ENCODE measurements at regions not wholly inside any gene's neighbourhood (a gene's known extent, or its start where the extent isn't known, plus 50 kb on each side); places are given as distances from the start of the nearest gene placed in this dataset.
A peak's percentile ranks its signal among the peaks of the same experiment; 100 is the strongest.

DNA sequence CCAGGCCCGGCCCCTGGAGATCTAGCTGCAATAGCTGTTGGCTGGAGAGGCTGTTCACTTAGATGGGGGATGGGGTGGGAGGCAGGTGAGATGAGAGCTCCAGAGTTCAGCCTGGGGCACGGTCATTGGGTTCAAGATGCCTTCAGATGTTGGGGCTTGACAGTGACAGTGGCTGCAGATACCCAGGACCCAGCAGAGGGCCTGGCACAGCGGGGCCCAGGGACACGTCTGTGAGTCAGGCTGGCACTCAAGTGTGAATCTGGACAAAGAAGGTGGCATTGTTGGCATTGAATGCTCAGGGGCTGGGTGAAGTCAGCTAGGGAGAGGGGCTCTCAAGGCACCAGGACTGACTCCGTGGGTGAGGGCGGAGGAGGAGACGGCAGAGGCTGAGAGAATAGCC lies 328.1 kb downstream of the SEC14L1 start:
- peak overlapping the region; percentile 46; the same call in 1 of the 2 replicates for H3K27ac Mint-ChIP-seq
- POLR2A ChIA-PET, result no interaction called here

DNA sequence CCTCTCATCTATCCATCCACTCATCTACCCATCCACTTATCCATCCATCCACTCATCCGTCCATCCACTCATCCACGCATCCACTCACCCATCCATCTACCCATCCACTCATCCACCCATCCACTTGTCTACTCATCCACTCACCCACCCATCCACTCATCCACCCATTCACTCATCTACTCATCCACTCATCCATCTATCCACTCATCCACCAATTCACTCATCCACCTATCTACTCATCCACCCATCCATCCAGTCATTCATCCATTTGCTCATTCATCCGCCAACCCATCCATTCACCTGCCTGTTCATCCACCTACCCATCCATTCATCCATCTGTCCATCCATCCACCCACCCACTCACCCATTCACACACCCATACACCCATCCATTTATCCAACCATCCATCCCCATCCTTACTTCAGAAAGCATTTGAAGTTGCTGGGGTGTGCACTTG lies 329.6 kb downstream of the SEC14L1 start:
- H3K9me3 Mint-ChIP-seq, result no peaks in the 10 kb centered on the region; the same call in 1 of the 2 replicates
- CTCF ChIA-PET, result interaction anchor here (0.9 to 3.2 kb wide), 4 partner anchors 24 to 58 kb away, joined by 3 to 51 read pairs (median 3); no protein-coding TSS in a partner anchor
- no peak overlapping the region; the same call in 1 of the 2 replicates for H3K4me3 Mint-ChIP-seq

More for the DNA sequence above, 328.1 kb downstream of the SEC14L1 start:
- ATAC-seq (no peak), DNase-seq (ENCODE audit: low spot score) (no peak)
- peaks cover 29% of the 10 kb centered on the region for H3K36me3 Mint-ChIP-seq
- TF ChIP-seq ELF4 (CRISPR knock-in tag; IDR thresholded peaks at IDR 0.05; ENCODE audit: low read depth) (no peak), ESRRA (CRISPR knock-in tag; IDR thresholded peaks at IDR 0.05; ENCODE audit: borderline replicate concordance) (no peak), JAZF1 (CRISPR knock-in tag; IDR thresholded peaks at IDR 0.05) (no peak), ZNF317 (CRISPR knock-in tag; IDR thresholded peaks at IDR 0.05; ENCODE audit: borderline replicate concordance, low read depth) (no peak), ZNF671 (CRISPR knock-in tag; IDR thresholded peaks at IDR 0.05) (no peak), TCF7 (CRISPR knock-in tag; IDR thresholded peaks at IDR 0.05; ENCODE audit: low read depth) (no peak), PRRX2 (CRISPR knock-in tag; IDR thresholded peaks at IDR 0.05) (no peak)
- TF ChIP-seq, protein P1, sequence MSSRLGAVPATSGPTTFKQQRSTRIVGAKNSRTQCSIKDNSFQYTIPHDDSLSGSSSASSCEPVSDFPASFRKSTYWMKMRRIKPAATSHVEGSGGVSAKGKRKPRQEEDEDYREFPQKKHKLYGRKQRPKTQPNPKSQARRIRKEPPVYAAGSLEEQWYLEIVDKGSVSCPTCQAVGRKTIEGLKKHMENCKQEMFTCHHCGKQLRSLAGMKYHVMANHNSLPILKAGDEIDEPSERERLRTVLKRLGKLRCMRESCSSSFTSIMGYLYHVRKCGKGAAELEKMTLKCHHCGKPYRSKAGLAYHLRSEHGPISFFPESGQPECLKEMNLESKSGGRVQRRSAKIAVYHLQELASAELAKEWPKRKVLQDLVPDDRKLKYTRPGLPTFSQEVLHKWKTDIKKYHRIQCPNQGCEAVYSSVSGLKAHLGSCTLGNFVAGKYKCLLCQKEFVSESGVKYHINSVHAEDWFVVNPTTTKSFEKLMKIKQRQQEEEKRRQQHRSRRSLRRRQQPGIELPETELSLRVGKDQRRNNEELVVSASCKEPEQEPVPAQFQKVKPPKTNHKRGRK (CRISPR knock-in tag; IDR thresholded peaks at IDR 0.05; ENCODE audit: borderline replicate concordance), result no peak
- TF ChIP-seq, protein P2, sequence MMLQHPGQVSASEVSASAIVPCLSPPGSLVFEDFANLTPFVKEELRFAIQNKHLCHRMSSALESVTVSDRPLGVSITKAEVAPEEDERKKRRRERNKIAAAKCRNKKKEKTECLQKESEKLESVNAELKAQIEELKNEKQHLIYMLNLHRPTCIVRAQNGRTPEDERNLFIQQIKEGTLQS (CRISPR knock-in tag; conservative IDR thresholded peaks at IDR 0.05), result no peak
- TF ChIP-seq, protein P3, sequence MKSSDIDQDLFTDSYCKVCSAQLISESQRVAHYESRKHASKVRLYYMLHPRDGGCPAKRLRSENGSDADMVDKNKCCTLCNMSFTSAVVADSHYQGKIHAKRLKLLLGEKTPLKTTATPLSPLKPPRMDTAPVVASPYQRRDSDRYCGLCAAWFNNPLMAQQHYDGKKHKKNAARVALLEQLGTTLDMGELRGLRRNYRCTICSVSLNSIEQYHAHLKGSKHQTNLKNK (CRISPR knock-in tag; IDR thresholded peaks at IDR 0.05), result no peak
- TF ChIP-seq, protein P4, sequence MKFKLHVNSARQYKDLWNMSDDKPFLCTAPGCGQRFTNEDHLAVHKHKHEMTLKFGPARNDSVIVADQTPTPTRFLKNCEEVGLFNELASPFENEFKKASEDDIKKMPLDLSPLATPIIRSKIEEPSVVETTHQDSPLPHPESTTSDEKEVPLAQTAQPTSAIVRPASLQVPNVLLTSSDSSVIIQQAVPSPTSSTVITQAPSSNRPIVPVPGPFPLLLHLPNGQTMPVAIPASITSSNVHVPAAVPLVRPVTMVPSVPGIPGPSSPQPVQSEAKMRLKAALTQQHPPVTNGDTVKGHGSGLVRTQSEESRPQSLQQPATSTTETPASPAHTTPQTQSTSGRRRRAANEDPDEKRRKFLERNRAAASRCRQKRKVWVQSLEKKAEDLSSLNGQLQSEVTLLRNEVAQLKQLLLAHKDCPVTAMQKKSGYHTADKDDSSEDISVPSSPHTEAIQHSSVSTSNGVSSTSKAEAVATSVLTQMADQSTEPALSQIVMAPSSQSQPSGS (CRISPR knock-in tag; IDR thresholded peaks at IDR 0.05; ENCODE audit: borderline replicate concordance, low read depth), result no peak
- no peak overlapping the region for H3K4me3 Mint-ChIP-seq
- CTCF ChIA-PET, result interaction anchor here (1.2 to 1.6 kb wide), 2 partner anchors 19 to 39 kb away, joined by 3 to 6 read pairs; no protein-coding TSS in a partner anchor
- no peaks in the 10 kb centered on the region for H3K27me3 Mint-ChIP-seq (ENCODE audit: low read depth)
- H3K4me1 Mint-ChIP-seq, result peaks cover 85% of the 10 kb centered on the region
- H3K9me3 Mint-ChIP-seq, result peaks cover 5% of the 10 kb centered on the region

More for the DNA sequence above, 329.6 kb downstream of the SEC14L1 start:
- DNase-seq (ENCODE audit: low spot score) (no peak), ATAC-seq (no peak)
- Mint-ChIP-seq H3K27me3 (ENCODE audit: low read depth) (no peaks in the 10 kb centered on the region), H3K27ac (peak overlapping the region; percentile 95), H3K4me1 (peaks cover 94% of the 10 kb centered on the region), H3K36me3 (peaks cover 24% of the 10 kb centered on the region)
- no peak for TF ChIP-seq SP1 (CRISPR knock-in tag; conservative IDR thresholded peaks at IDR 0.05)
- TF ChIP-seq ZBTB21 (CRISPR knock-in tag; IDR thresholded peaks at IDR 0.05; ENCODE audit: borderline replicate concordance), result no peak
- no peak for TF ChIP-seq RORB (CRISPR knock-in tag; IDR thresholded peaks at IDR 0.05)
- TF ChIP-seq KAT7 (CRISPR knock-in tag; IDR thresholded peaks at IDR 0.05; ENCODE audit: borderline replicate concordance), result no peak
- TF ChIP-seq OVOL2 (CRISPR knock-in tag; IDR thresholded peaks at IDR 0.05; ENCODE audit: borderline replicate concordance), result no peak
- no peak for TF ChIP-seq ELF4 (CRISPR knock-in tag; IDR thresholded peaks at IDR 0.05; ENCODE audit: low read depth)
- no peak for TF ChIP-seq SMAD3 (CRISPR knock-in tag; IDR thresholded peaks at IDR 0.05; ENCODE audit: borderline replicate concordance)
- TF ChIP-seq, protein P5, sequence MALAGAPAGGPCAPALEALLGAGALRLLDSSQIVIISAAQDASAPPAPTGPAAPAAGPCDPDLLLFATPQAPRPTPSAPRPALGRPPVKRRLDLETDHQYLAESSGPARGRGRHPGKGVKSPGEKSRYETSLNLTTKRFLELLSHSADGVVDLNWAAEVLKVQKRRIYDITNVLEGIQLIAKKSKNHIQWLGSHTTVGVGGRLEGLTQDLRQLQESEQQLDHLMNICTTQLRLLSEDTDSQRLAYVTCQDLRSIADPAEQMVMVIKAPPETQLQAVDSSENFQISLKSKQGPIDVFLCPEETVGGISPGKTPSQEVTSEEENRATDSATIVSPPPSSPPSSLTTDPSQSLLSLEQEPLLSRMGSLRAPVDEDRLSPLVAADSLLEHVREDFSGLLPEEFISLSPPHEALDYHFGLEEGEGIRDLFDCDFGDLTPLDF (CRISPR knock-in tag; IDR thresholded peaks at IDR 0.05), result no peak
- TF ChIP-seq ZNF396 (CRISPR knock-in tag; IDR thresholded peaks at IDR 0.05; ENCODE audit: borderline replicate concordance), result no peak
- no peak for TF ChIP-seq TEAD4 (CRISPR knock-in tag; IDR thresholded peaks at IDR 0.05)
- TF ChIP-seq, protein P6, sequence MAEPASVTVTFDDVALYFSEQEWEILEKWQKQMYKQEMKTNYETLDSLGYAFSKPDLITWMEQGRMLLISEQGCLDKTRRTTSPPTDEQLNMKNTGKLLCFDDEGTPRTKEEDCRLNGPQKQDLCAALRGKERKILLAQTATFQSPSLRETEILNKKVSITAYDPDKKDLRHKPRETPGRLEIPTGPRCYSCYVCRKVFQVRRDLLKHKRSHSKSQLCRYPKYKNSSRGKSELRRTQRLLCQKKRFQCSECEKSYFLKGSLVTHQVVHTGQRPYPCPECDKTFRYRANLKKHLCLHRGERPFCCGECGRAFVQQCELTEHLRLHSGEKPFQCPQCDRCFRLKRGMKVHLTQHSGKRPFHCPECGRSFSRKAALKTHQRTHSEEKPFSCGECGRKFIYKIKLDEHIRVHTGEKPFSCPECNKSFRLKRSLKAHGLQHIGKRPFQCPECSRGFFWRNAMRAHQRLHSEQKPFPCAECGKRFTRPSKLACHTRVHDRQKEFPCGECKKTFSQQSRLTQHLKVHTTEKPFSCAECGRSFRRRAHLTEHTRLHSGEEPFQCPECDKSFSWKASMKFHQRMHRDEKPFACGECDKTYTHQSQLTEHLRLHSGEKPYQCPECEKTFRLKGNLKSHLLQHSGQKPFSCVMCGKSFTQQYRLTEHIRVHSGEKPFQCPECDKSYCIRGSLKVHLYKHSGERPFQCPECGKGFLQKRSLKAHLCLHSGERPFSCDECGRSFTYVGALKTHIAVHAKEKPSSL (CRISPR knock-in tag; conservative IDR thresholded peaks at IDR 0.05), result no peak
- TF ChIP-seq, protein P7, sequence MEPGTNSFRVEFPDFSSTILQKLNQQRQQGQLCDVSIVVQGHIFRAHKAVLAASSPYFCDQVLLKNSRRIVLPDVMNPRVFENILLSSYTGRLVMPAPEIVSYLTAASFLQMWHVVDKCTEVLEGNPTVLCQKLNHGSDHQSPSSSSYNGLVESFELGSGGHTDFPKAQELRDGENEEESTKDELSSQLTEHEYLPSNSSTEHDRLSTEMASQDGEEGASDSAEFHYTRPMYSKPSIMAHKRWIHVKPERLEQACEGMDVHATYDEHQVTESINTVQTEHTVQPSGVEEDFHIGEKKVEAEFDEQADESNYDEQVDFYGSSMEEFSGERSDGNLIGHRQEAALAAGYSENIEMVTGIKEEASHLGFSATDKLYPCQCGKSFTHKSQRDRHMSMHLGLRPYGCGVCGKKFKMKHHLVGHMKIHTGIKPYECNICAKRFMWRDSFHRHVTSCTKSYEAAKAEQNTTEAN (CRISPR knock-in tag; IDR thresholded peaks at IDR 0.05), result no peak
- no peak for TF ChIP-seq JAZF1 (CRISPR knock-in tag; IDR thresholded peaks at IDR 0.05)
- TF ChIP-seq NFYB (CRISPR knock-in tag; conservative IDR thresholded peaks at IDR 0.05; ENCODE audit: low read depth), result no peak
- no peak for TF ChIP-seq TP53 (CRISPR knock-in tag; IDR thresholded peaks at IDR 0.05)
- TF ChIP-seq, protein P8, sequence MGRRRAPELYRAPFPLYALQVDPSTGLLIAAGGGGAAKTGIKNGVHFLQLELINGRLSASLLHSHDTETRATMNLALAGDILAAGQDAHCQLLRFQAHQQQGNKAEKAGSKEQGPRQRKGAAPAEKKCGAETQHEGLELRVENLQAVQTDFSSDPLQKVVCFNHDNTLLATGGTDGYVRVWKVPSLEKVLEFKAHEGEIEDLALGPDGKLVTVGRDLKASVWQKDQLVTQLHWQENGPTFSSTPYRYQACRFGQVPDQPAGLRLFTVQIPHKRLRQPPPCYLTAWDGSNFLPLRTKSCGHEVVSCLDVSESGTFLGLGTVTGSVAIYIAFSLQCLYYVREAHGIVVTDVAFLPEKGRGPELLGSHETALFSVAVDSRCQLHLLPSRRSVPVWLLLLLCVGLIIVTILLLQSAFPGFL (CRISPR knock-in tag; IDR thresholded peaks at IDR 0.05; ENCODE audit: borderline replicate concordance), result no peak
- TF ChIP-seq NFATC4 (CRISPR knock-in tag; IDR thresholded peaks at IDR 0.05), result no peak
- POLR2A ChIA-PET, result no interaction called here

Data from WTC11 (cell line).